H9 (cell line): ENCODE measurements at regions not wholly inside any gene's neighbourhood (a gene's known extent, or its start where the extent isn't known, plus 50 kb on each side); places are given as distances from the start of the nearest gene placed in this dataset.

Experiments
- DNase-seq: peaks from one replicate; pipeline ENCODE4 v3.0.0-alpha.2; 2017
- H2AFZ ChIP-seq: one replicate; pipeline ENCODE4 v1.6.1; 2013; ENCODE audit warnings: mild to moderate bottlenecking, low read length, control low read depth, moderate library complexity
- H2AK5ac ChIP-seq: 2 replicates; pipeline ENCODE4 v1.6.1; 2013; ENCODE audit warnings: low read length, control low read depth, mixed read lengths; ENCODE audit not compliant: insufficient read length
- H2BK120ac ChIP-seq: one replicate; pipeline ENCODE4 v1.6.1; 2013; ENCODE audit warnings: low read depth, mild to moderate bottlenecking, low read length, control low read depth, inconsistent platforms; ENCODE audit not compliant: poor library complexity, severe bottlenecking
- H2BK12ac ChIP-seq: 2 replicates; pipeline ENCODE4 v1.6.1; 2013; ENCODE audit warnings: low read length, control low read depth, mixed read lengths, low read depth; ENCODE audit not compliant: insufficient read length
- H2BK15ac ChIP-seq: 2 replicates; pipeline ENCODE4 v1.6.1; 2013; ENCODE audit warnings: low read depth, low read length, control low read depth
- H2BK20ac ChIP-seq: one replicate; pipeline ENCODE4 v1.6.1; 2013; ENCODE audit warnings: low read depth, mild to moderate bottlenecking, low read length, control low read depth, inconsistent platforms; ENCODE audit not compliant: poor library complexity, severe bottlenecking
- H2BK5ac ChIP-seq: 2 replicates; pipeline ENCODE4 v1.6.1; 2013; ENCODE audit warnings: low read length, control low read depth, mixed read lengths; ENCODE audit not compliant: insufficient read length
- H3K14ac ChIP-seq: 2 replicates; pipeline ENCODE4 v1.6.1; 2013; ENCODE audit warnings: low read length, control low read depth; ENCODE audit not compliant: insufficient read depth
- H3K18ac ChIP-seq: 2 replicates; pipeline ENCODE4 v1.6.1; 2013; ENCODE audit warnings: low read depth, mild to moderate bottlenecking, mixed read lengths, low read length, control low read depth; ENCODE audit not compliant: insufficient read length
- H3K23ac ChIP-seq: 2 replicates; pipeline ENCODE4 v1.6.1; 2013; ENCODE audit warnings: low read length, control low read depth, mixed read lengths, low read depth; ENCODE audit not compliant: insufficient read length
- H3K23me2 ChIP-seq: 2 replicates; pipeline ENCODE4 v1.6.1; 2013; ENCODE audit warnings: low read depth, mild to moderate bottlenecking, mixed read lengths, low read length, control low read depth; ENCODE audit not compliant: insufficient read length, poor library complexity, severe bottlenecking
- H3K27ac ChIP-seq: 2 replicates; pipeline ENCODE4 v1.5.1; 2013; ENCODE audit warnings: low read length, control low read depth, mixed read lengths, low read depth; ENCODE audit not compliant: insufficient read length
- H3K27me3 ChIP-seq: 2 replicates; pipeline ENCODE4 v1.6.1; 2013; ENCODE audit warnings: low read length, control low read depth, inconsistent platforms; ENCODE audit not compliant: insufficient read depth
- H3K4ac ChIP-seq: 2 replicates; pipeline ENCODE4 v1.6.1; 2013; ENCODE audit warnings: low read depth, mild to moderate bottlenecking, control low read depth, inconsistent platforms, low read length, moderate library complexity
- H3K4me1 ChIP-seq: 2 replicates; pipeline ENCODE4 v1.6.1; 2013; ENCODE audit warnings: low read length, control low read depth, inconsistent platforms; ENCODE audit not compliant: insufficient read depth
- H3K4me2 ChIP-seq: 2 replicates; pipeline ENCODE4 v1.6.1; 2013; ENCODE audit warnings: low read length, control low read depth, mixed read lengths; ENCODE audit not compliant: insufficient read length, insufficient read depth
- H3K56ac ChIP-seq: 2 replicates; pipeline ENCODE4 v1.6.1; 2013; ENCODE audit warnings: low read depth, mild to moderate bottlenecking, mixed read lengths, low read length, control low read depth; ENCODE audit not compliant: insufficient read length
- H3K79me1 ChIP-seq: 2 replicates; pipeline ENCODE4 v1.6.1; 2013; ENCODE audit warnings: low read depth, mild to moderate bottlenecking, moderate library complexity, low read length, control low read depth, inconsistent platforms; ENCODE audit not compliant: insufficient read depth, poor library complexity, severe bottlenecking
- H3K79me2 ChIP-seq: 2 replicates; pipeline ENCODE4 v1.6.1; 2013; ENCODE audit warnings: low read length, control low read depth, inconsistent platforms; ENCODE audit not compliant: insufficient read depth
- H3K9ac ChIP-seq: 2 replicates; pipeline ENCODE4 v1.6.1; 2013; ENCODE audit warnings: low read length, control low read depth, mixed read lengths; ENCODE audit not compliant: insufficient read length; ENCODE audit errors: extremely low read depth
- H3K9me3 ChIP-seq: one replicate; pipeline ENCODE4 v1.6.1; 2013; ENCODE audit warnings: low read depth, low read length, inconsistent platforms; ENCODE audit not compliant: control insufficient read depth
- H3T11ph ChIP-seq: one replicate; pipeline ENCODE4 v1.6.1; 2013; ENCODE audit warnings: mild to moderate bottlenecking, low read length, control low read depth, inconsistent platforms
- H4K20me1 ChIP-seq: one replicate; pipeline ENCODE4 v1.6.1; 2013; ENCODE audit not compliant: control insufficient read depth, insufficient read length, insufficient read depth
- H4K5ac ChIP-seq: 2 replicates; pipeline ENCODE4 v1.6.1; 2013; ENCODE audit warnings: low read depth, mild to moderate bottlenecking, mixed read lengths, low read length, control low read depth; ENCODE audit not compliant: insufficient read length
- H4K8ac ChIP-seq: replicated peaks from 2 replicates; pipeline ENCODE4 v1.6.1; 2013; ENCODE audit warnings: low read length, control low read depth, mixed read lengths, low read depth; ENCODE audit not compliant: insufficient read length
- H4K91ac ChIP-seq: 2 replicates; pipeline ENCODE4 v1.6.1; 2013; ENCODE audit warnings: low read depth, mild to moderate bottlenecking, moderate library complexity, mixed read lengths, low read length, control low read depth; ENCODE audit not compliant: insufficient read length
- H3K27ac Mint-ChIP-seq, 3 experiments: 2 replicates in 2 of 3; 3 replicates in 1 of 3; pipeline ENCODE4 v1.8.0; 2020 to 2021; ENCODE audit warnings: mixed read lengths in 3 of 3, mild to moderate bottlenecking in 1 of 3, moderate library complexity in 1 of 3
- H3K27me3 Mint-ChIP-seq: 2 replicates; pipeline ENCODE4 v1.8.0; 2021; ENCODE audit warnings: low read depth, mild to moderate bottlenecking, moderate library complexity, mixed read lengths
- H3K36me3 Mint-ChIP-seq, 3 experiments: 2 replicates in 2 of 3; 3 replicates in 1 of 3; pipeline ENCODE4 v1.8.0; 2020 to 2021; ENCODE audit warnings: low read depth in 3 of 3, mixed read lengths in 3 of 3; ENCODE audit not compliant: insufficient read depth in 1 of 3
- H3K4me1 Mint-ChIP-seq, 2 experiments: 2 replicates each; pipeline ENCODE4 v1.8.0; 2020; ENCODE audit warnings: mixed read lengths in 2 of 2
- H3K4me3 Mint-ChIP-seq, 2 experiments: 2 replicates in 1 of 2; 3 replicates in 1 of 2; pipeline ENCODE4 v1.8.0; 2020 to 2021; ENCODE audit warnings: mild to moderate bottlenecking in 2 of 2, mixed read lengths in 2 of 2, moderate library complexity in 1 of 2
- H3K9me3 Mint-ChIP-seq, 2 experiments: 2 replicates in 1 of 2; 3 replicates in 1 of 2; pipeline ENCODE4 v1.8.0; 2020; ENCODE audit warnings: mild to moderate bottlenecking in 2 of 2, mixed read lengths in 2 of 2, moderate library complexity in 1 of 2
- WGBS: extraction: QIAGEN DNeasy Blood & Tissue Kit; methylation state at CpG from one replicate; pipeline ENCODE4 v1.1.7; 2013; ENCODE audit warnings: missing lambda C conversion rate, low lambda C conversion rate, mixed read lengths; ENCODE audit not compliant: insufficient read length; ENCODE audit errors: extremely low coverage; 5-methylcytosine and 5-hydroxymethylcytosine counted together
- TF ChIP-seq, protein P1 (sequence below): fragments of 200-600 bp; sonication (generic); conservative IDR thresholded peaks from 3 replicates; pipeline ENCODE4 v1.8.0; 2021; ENCODE audit warnings: antibody characterized with exemption, mild to moderate bottlenecking

DNA sequence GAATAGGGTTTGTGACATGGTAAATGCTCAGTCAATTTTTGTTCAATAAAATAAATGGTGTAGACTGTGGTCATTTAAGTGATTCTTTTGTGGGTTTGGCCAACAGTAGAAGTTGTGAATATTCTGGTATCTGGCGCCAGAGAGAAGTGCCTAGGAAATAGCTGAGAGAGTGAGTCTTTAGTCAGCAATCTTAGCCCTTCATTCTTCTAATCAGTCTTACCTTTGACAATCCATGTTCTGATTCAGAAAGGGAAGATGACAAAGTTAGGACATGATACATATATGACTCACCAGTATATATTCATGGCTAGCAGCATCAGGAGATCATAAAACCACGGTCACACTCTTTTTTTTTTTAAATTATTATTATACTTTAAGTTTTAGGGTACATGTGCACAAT is 141.8 kb upstream of the PCDH18 start:
- no peak overlapping the region for H3K27ac ChIP-seq
- H2BK15ac ChIP-seq = no peak overlapping the region
- no peak overlapping the region for H3K18ac ChIP-seq
- no peak overlapping the region for H2AFZ ChIP-seq
- H3K9me3 ChIP-seq = no peaks in the 10 kb centered on the region
- DNase-seq = no peak
- WGBS = no CpG with 5 or more reads among the region's 2 CpGs
- no peaks in the 10 kb centered on the region for H3K23me2 ChIP-seq
- no peak overlapping the region for H3K9ac ChIP-seq
- H3K27me3 Mint-ChIP-seq = no peaks in the 10 kb centered on the region
- no peak overlapping the region for H4K5ac ChIP-seq
- H3K79me2 ChIP-seq = no peaks in the 10 kb centered on the region
- no peak overlapping the region for H2BK20ac ChIP-seq
- H2BK5ac ChIP-seq = no peak overlapping the region
- H3K4me1 ChIP-seq = no peaks in the 10 kb centered on the region
- no peak overlapping the region for H3K56ac ChIP-seq
- H2BK120ac ChIP-seq = no peak overlapping the region
- no peak overlapping the region for H2AK5ac ChIP-seq
- no peak overlapping the region for H3K14ac ChIP-seq
- H3K9me3 Mint-ChIP-seq = peaks cover 5% of the 10 kb centered on the region in 2 experiments; a peak in 4 of 5 replicates
- peaks cover 0 to 12% (median 4%) of the 10 kb centered on the region in 3 experiments; a peak in 5 of 7 replicates for H3K36me3 Mint-ChIP-seq
- H3T11ph ChIP-seq = no peak overlapping the region
- H4K8ac ChIP-seq = no peak overlapping the region
- TF ChIP-seq, protein P1, sequence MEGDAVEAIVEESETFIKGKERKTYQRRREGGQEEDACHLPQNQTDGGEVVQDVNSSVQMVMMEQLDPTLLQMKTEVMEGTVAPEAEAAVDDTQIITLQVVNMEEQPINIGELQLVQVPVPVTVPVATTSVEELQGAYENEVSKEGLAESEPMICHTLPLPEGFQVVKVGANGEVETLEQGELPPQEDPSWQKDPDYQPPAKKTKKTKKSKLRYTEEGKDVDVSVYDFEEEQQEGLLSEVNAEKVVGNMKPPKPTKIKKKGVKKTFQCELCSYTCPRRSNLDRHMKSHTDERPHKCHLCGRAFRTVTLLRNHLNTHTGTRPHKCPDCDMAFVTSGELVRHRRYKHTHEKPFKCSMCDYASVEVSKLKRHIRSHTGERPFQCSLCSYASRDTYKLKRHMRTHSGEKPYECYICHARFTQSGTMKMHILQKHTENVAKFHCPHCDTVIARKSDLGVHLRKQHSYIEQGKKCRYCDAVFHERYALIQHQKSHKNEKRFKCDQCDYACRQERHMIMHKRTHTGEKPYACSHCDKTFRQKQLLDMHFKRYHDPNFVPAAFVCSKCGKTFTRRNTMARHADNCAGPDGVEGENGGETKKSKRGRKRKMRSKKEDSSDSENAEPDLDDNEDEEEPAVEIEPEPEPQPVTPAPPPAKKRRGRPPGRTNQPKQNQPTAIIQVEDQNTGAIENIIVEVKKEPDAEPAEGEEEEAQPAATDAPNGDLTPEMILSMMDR = no peak
- H3K4me3 Mint-ChIP-seq = no peak overlapping the region
- peaks cover 9 to 20% of the 10 kb centered on the region in 2 experiments for H3K4me1 Mint-ChIP-seq
- no peak overlapping the region for H3K23ac ChIP-seq
- H3K27ac Mint-ChIP-seq = no peak overlapping the region
- H3K27me3 ChIP-seq = no peaks in the 10 kb centered on the region
- no peaks in the 10 kb centered on the region for H3K79me1 ChIP-seq
- no peak overlapping the region for H3K4ac ChIP-seq
- no peak overlapping the region for H2BK12ac ChIP-seq
- no peak overlapping the region for H3K4me2 ChIP-seq
- H4K91ac ChIP-seq = no peak overlapping the region
- H4K20me1 ChIP-seq = peaks cover 2% of the 10 kb centered on the region
